ENCODE measurements at regions not wholly inside any gene's neighbourhood (a gene's known extent, or its start where the extent isn't known, plus 50 kb on each side); places are given as distances from the start of the nearest gene placed in this dataset.

DNA sequence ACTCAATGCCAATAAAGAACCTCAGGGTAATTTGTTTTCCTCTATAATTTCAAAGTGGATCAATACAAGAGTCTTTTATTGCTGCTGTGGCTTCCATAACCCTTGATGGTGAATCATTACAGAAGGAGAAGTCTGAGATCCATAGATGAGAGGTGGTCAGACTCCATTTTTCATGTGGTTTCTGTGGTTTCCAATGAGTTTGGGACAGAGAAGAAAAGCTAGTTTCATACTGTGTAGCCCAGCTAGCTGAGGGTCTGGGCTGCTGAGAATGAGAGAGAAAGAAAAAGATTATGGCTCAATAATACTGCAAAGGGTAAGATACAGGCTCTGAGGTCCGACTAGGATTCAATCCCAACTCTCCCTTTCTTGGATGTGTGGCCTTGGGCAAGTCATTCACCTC is 180.6 kb upstream of the LRRN1 start:
- DNase-seq (no peak), ATAC-seq (ENCODE audit: insufficient read depth, low FRiP score) (no peak)
- no peak overlapping the region for H3K4me3 ChIP-seq
- H3K27ac ChIP-seq (ENCODE audit: low read depth in 1 of 2, low read length in 1 of 2) = no peak overlapping the region
- no peaks in the 10 kb centered on the region for H3K4me1 ChIP-seq (ENCODE audit: control insufficient read depth in 5 of 5, insufficient read depth in 5 of 5, low read length in 5 of 5)
- H3K9ac ChIP-seq (ENCODE audit: insufficient read depth in 1 of 2, low read length in 2 of 2) = no peak overlapping the region
- H3K36me3 ChIP-seq (ENCODE audit: control insufficient read depth in 4 of 4, insufficient read depth in 4 of 4, low read length in 4 of 4) = no peaks in the 10 kb centered on the region
- TF ChIP-seq, protein P1, sequence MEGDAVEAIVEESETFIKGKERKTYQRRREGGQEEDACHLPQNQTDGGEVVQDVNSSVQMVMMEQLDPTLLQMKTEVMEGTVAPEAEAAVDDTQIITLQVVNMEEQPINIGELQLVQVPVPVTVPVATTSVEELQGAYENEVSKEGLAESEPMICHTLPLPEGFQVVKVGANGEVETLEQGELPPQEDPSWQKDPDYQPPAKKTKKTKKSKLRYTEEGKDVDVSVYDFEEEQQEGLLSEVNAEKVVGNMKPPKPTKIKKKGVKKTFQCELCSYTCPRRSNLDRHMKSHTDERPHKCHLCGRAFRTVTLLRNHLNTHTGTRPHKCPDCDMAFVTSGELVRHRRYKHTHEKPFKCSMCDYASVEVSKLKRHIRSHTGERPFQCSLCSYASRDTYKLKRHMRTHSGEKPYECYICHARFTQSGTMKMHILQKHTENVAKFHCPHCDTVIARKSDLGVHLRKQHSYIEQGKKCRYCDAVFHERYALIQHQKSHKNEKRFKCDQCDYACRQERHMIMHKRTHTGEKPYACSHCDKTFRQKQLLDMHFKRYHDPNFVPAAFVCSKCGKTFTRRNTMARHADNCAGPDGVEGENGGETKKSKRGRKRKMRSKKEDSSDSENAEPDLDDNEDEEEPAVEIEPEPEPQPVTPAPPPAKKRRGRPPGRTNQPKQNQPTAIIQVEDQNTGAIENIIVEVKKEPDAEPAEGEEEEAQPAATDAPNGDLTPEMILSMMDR (IDR thresholded peaks at IDR 0.05; ENCODE audit: control extremely low read depth, extremely low read depth) = no peak
- H3K9me3 ChIP-seq (ENCODE audit: control insufficient read depth in 4 of 4, insufficient read depth in 3 of 4, low read length in 3 of 4) = peaks cover 0 to 9% (median 2%) of the 10 kb centered on the region in 4 donors
- 66 to 67% methylated on average over 1 of the region's 1 CpG for WGBS, 2 donors
- no peaks in the 10 kb centered on the region for H3K27me3 ChIP-seq (ENCODE audit: control insufficient read depth in 3 of 3, insufficient read depth in 3 of 3, low read length in 2 of 3)

DNA sequence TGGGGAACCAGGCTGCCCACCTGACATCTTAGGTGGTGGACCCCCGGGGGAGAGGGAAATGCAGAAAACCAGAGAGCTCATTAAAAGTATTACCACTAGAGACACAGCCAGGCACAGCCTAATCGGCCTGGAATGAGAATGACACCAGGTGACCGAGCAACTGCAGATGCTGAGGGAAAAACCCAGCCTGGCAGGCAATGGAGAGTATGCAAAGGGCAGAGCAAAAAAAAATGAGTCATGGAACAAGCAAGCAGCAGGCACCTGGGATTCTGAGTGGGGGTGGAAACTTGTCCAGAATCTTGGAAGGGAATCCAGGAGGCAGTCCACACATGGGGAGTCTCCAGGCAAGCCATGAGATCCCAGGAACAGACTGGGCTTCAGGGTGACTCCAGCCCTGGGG is 183.7 kb upstream of the LRRN1 start:
- H3K4me1 ChIP-seq (ENCODE audit: control insufficient read depth in 5 of 5, insufficient read depth in 5 of 5, low read length in 5 of 5) = no peaks in the 10 kb centered on the region
- H3K9ac ChIP-seq (ENCODE audit: insufficient read depth in 1 of 2, low read length in 2 of 2) = no peak overlapping the region
- H3K27ac ChIP-seq (ENCODE audit: low read depth in 1 of 2, low read length in 1 of 2) = no peak overlapping the region
- WGBS, 2 donors = 81 to 93% methylated on average over 3 of the region's 3 CpGs
- peaks cover 0 to 2% (median 0%) of the 10 kb centered on the region in 4 donors for H3K9me3 ChIP-seq (ENCODE audit: control insufficient read depth in 4 of 4, insufficient read depth in 3 of 4, low read length in 3 of 4)
- ATAC-seq (ENCODE audit: insufficient read depth, low FRiP score) (no peak), DNase-seq (no peak)
- TF ChIP-seq, protein P1 (IDR thresholded peaks at IDR 0.05; ENCODE audit: control extremely low read depth, extremely low read depth) = no peak
- no peaks in the 10 kb centered on the region for H3K27me3 ChIP-seq (ENCODE audit: control insufficient read depth in 3 of 3, insufficient read depth in 3 of 3, low read length in 2 of 3)
- no peak overlapping the region for H3K4me3 ChIP-seq
- no peaks in the 10 kb centered on the region for H3K36me3 ChIP-seq (ENCODE audit: control insufficient read depth in 4 of 4, insufficient read depth in 4 of 4, low read length in 4 of 4)

DNA sequence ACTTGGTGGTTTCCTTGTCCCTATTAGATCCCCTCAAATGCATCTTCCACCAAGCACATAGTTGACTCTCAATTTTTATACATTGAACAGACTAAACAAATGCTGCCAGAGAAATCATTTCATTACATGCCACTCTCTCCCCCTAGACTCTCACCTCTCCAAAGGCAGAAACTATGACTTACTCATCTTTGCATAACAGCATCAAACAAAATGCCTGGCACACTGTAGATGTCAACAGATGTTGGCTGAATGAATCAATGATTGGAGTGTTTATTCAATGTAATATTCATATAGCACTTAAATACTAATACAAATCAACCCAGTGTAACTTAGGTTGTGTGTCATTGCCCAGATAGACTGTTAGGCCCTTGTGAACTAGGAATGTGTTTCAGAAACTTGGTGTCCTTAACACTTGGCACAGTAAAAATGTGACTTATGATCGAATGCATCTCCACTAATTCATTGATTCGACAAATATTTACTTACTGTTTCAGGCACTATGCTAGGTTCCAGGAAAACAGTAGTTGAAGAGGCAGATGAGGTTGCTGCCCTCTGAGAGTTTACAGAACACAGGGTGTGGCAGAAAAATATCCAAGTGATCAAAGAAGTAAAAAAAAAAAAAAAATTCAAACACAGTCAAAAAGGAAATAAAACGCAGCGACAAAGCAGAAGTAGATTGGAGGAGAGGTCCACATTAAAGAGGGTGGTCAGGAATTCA is 188.5 kb upstream of the LRRN1 start:
- DNase-seq = no peak
- 31 to 46% methylated on average over 4 of the region's 4 CpGs for WGBS, 2 donors
- TF ChIP-seq, protein P1 (IDR thresholded peaks at IDR 0.05; ENCODE audit: control extremely low read depth, extremely low read depth) = no peak

DNA sequence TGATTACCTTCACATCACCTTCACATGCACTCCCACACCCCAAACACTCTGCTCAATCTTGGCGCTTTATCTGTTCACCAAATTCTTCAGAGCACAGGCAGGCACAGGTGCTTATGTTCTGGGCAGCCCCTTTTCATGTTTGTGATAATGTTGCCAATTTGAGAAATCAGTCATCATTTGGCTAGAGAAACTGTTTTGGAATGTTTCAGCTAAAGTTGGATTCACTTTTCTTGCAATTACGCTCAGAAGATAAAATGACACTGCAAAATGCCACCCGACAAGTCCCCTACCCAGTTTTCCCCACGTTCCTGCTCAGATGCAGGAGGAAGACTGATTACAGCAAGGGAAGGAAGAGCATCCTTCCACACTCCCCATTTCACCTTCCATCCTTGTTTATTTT is 192.9 kb upstream of the LRRN1 start:
- H3K27ac ChIP-seq (ENCODE audit: low read depth in 1 of 2, low read length in 1 of 2) = no peak overlapping the region
- no peak for DNase-seq
- TF ChIP-seq, protein P1 (IDR thresholded peaks at IDR 0.05; ENCODE audit: control extremely low read depth, extremely low read depth) = no peak
- H3K9me3 ChIP-seq (ENCODE audit: control insufficient read depth in 4 of 4, insufficient read depth in 3 of 4, low read length in 3 of 4) = peaks cover 0 to 2% (median under 1%) of the 10 kb centered on the region in 4 donors
- WGBS, 2 donors = 79 to 87% methylated on average over 4 of the region's 4 CpGs
- H3K4me1 ChIP-seq (ENCODE audit: control insufficient read depth in 5 of 5, insufficient read depth in 5 of 5, low read length in 5 of 5) = no peaks in the 10 kb centered on the region
- H3K27me3 ChIP-seq (ENCODE audit: control insufficient read depth in 3 of 3, insufficient read depth in 3 of 3, low read length in 2 of 3) = no peaks in the 10 kb centered on the region
- no peak overlapping the region for H3K9ac ChIP-seq (ENCODE audit: insufficient read depth in 1 of 2, low read length in 2 of 2)
- no peak for ATAC-seq (ENCODE audit: insufficient read depth, low FRiP score)
- no peaks in the 10 kb centered on the region for H3K36me3 ChIP-seq (ENCODE audit: control insufficient read depth in 4 of 4, insufficient read depth in 4 of 4, low read length in 4 of 4)
- H3K4me3 ChIP-seq = no peak overlapping the region

More for the DNA sequence above, 188.5 kb upstream of the LRRN1 start:
- H3K9ac ChIP-seq (ENCODE audit: insufficient read depth in 1 of 2, low read length in 2 of 2) = no peak overlapping the region
- no peaks in the 10 kb centered on the region for H3K36me3 ChIP-seq (ENCODE audit: control insufficient read depth in 4 of 4, insufficient read depth in 4 of 4, low read length in 4 of 4)
- no peak overlapping the region for H3K4me3 ChIP-seq
- peaks cover 0 to 2% (median under 1%) of the 10 kb centered on the region in 4 donors for H3K9me3 ChIP-seq (ENCODE audit: control insufficient read depth in 4 of 4, insufficient read depth in 3 of 4, low read length in 3 of 4)
- no peaks in the 10 kb centered on the region for H3K4me1 ChIP-seq (ENCODE audit: control insufficient read depth in 5 of 5, insufficient read depth in 5 of 5, low read length in 5 of 5)
- H3K27ac ChIP-seq (ENCODE audit: low read depth in 1 of 2, low read length in 1 of 2) = no peak overlapping the region
- H3K27me3 ChIP-seq (ENCODE audit: control insufficient read depth in 3 of 3, insufficient read depth in 3 of 3, low read length in 2 of 3) = no peaks in the 10 kb centered on the region
- ATAC-seq (ENCODE audit: insufficient read depth, low FRiP score) = no peak

Measured in lung (tissue), 11 donors.